Neural cell (in vitro differentiated cells): ENCODE measurements at regions not wholly inside any gene's neighbourhood (a gene's known extent, or its start where the extent isn't known, plus 50 kb on each side); places are given as distances from the start of the nearest gene placed in this dataset.

Experiments used
- POLR2AphosphoS5 ChIP-seq: IDR thresholded peaks from 2 replicates; pipeline ENCODE4 v1.6.1; 2012
- TF ChIP-seq, protein P1 (sequence below): fragments of 450-650 bp; IDR thresholded peaks from 2 replicates; pipeline ENCODE4 v1.5.1; 2014; ENCODE audit warnings: antibody characterized with exemption, mild to moderate bottlenecking, moderate library complexity; ENCODE audit not compliant: poor library complexity, severe bottlenecking

GRCh38 chr10:43959364-43960134 is 310.9 kb upstream of the ZNF32 start:
- no peak for TF ChIP-seq POLR2AphosphoS5
- TF ChIP-seq, protein P1, sequence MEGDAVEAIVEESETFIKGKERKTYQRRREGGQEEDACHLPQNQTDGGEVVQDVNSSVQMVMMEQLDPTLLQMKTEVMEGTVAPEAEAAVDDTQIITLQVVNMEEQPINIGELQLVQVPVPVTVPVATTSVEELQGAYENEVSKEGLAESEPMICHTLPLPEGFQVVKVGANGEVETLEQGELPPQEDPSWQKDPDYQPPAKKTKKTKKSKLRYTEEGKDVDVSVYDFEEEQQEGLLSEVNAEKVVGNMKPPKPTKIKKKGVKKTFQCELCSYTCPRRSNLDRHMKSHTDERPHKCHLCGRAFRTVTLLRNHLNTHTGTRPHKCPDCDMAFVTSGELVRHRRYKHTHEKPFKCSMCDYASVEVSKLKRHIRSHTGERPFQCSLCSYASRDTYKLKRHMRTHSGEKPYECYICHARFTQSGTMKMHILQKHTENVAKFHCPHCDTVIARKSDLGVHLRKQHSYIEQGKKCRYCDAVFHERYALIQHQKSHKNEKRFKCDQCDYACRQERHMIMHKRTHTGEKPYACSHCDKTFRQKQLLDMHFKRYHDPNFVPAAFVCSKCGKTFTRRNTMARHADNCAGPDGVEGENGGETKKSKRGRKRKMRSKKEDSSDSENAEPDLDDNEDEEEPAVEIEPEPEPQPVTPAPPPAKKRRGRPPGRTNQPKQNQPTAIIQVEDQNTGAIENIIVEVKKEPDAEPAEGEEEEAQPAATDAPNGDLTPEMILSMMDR = no peak
